CD4-positive, alpha-beta T cell (primary cell): ENCODE measurements at regions not wholly inside any gene's neighbourhood (a gene's known extent, or its start where the extent isn't known, plus 50 kb on each side); places are given as distances from the start of the nearest gene placed in this dataset.
A peak's percentile ranks its signal among the peaks of the same experiment; 100 is the strongest.

Experiments
- ATAC-seq: fragments of 200-7000 bp; cut with Tn5 transposase; one replicate; pipeline ENCODE4 v1.10.0; 2022; ENCODE audit warnings: mild to moderate bottlenecking; ENCODE audit not compliant: poor library complexity
- CTCF ChIA-PET: fragments of 350-600 bp; sonication (Branson Sonifier 250); formaldehyde crosslinking; loops from one replicate; lab custom pipeline; 2021; ENCODE audit warnings: antibody characterized with exemption, inconsistent platforms; lab: Charles Lee
- POLR2A ChIA-PET: fragments of 350-600 bp; sonication (Branson Sonifier 250); formaldehyde crosslinking; loops from one replicate; lab custom pipeline; 2021; ENCODE audit warnings: antibody characterized with exemption, inconsistent platforms; lab: Charles Lee
- DNase-seq, 14 experiments: peaks; one replicate each; pipeline ENCODE4 v3.0.0-alpha.2; 2013 to 2020; ENCODE audit warnings: mixed read lengths in 2 of 14
- H3K27ac ChIP-seq, 2 donors: one replicate each; pipeline versions ENCODE4 v1.5.1 to v1.7.0; 2013; ENCODE audit warnings: low read length in 2 of 2, low read depth in 1 of 2, mild to moderate bottlenecking in 1 of 2
- H3K27me3 ChIP-seq, 2 experiments: 1 replicate in 1 of 2; 2 replicates in 1 of 2; pipeline versions ENCODE4 v1.6.1 to v1.7.0; 2013; ENCODE audit warnings: low read length in 2 of 2, control low read depth in 1 of 2, mild to moderate bottlenecking in 1 of 2, moderate library complexity in 1 of 2; ENCODE audit not compliant: insufficient read depth in 2 of 2, control insufficient read depth in 1 of 2
- H3K36me3 ChIP-seq: one replicate; pipeline ENCODE4 v1.6.1; 2013; ENCODE audit warnings: low read length, control low read depth; ENCODE audit not compliant: insufficient read depth
- H3K4me1 ChIP-seq: one replicate; pipeline ENCODE4 v1.6.1; 2013; ENCODE audit warnings: low read length, control low read depth; ENCODE audit not compliant: insufficient read depth
- H3K4me3 ChIP-seq: one replicate; pipeline ENCODE4 v1.5.1; 2013; ENCODE audit warnings: mild to moderate bottlenecking, low read length, moderate library complexity
- H3K9me3 ChIP-seq, 2 experiments: 1 replicate in 1 of 2; 2 replicates in 1 of 2; pipeline versions ENCODE4 v1.6.1 to v1.7.0; 2013; ENCODE audit warnings: low read length in 2 of 2, mild to moderate bottlenecking in 2 of 2, control low read depth in 1 of 2, moderate library complexity in 1 of 2; ENCODE audit not compliant: control insufficient read depth in 1 of 2, insufficient read depth in 1 of 2
- H3K27ac Mint-ChIP-seq: one replicate; pipeline ENCODE4 v1.8.0; 2020; ENCODE audit warnings: mixed read lengths
- H3K27me3 Mint-ChIP-seq: one replicate; pipeline ENCODE4 v1.8.0; 2021; ENCODE audit warnings: mixed read lengths
- H3K36me3 Mint-ChIP-seq: one replicate; pipeline ENCODE4 v1.8.0; 2021; ENCODE audit warnings: low read depth, mixed read lengths
- H3K4me1 Mint-ChIP-seq: one replicate; pipeline ENCODE4 v1.8.0; 2021; ENCODE audit warnings: low read depth, mixed read lengths
- H3K4me3 Mint-ChIP-seq: one replicate; pipeline ENCODE4 v1.8.0; 2020; ENCODE audit warnings: mild to moderate bottlenecking, mixed read lengths
- H3K9me3 Mint-ChIP-seq: one replicate; pipeline ENCODE4 v1.8.0; 2020; ENCODE audit warnings: mixed read lengths
- CTCF ChIP-seq: fragments of 200-600 bp; IDR thresholded peaks from one replicate; pipeline ENCODE4 v1.8.0; 2022; ENCODE audit warnings: antibody characterized with exemption, mild to moderate bottlenecking
- intact Hi-C, 2 experiments: fragments of 100-400 bp; cut with DNase I in 1 of 2; cut with micrococcal nuclease in 1 of 2; formaldehyde crosslinking; loops; one replicate each; pipeline versions ENCODE4 v1.15.1 to v1.9.0; 2023 to 2025; cut with DNase I, micrococcal nuclease

GRCh38 chr10:44435196-44435595, 50.3 kb upstream of the CXCL12 start:
- Mint-ChIP-seq H3K4me3 (no peak overlapping the region), H3K36me3 (no peaks in the 10 kb centered on the region), H3K9me3 (peaks cover 12% of the 10 kb centered on the region), H3K4me1 (no peaks in the 10 kb centered on the region), H3K27ac (no peak overlapping the region), H3K27me3 (peaks cover 20% of the 10 kb centered on the region)
- H3K4me3 ChIP-seq, result no peak overlapping the region
- CTCF ChIA-PET, result no interaction called here
- DNase-seq (no peak), ATAC-seq (no peak)
- POLR2A ChIA-PET, result no interaction called here
- no peak overlapping the region for H3K27ac ChIP-seq
- no peaks in the 10 kb centered on the region for H3K36me3 ChIP-seq
- intact Hi-C loops, result no loop called here
- H3K4me1 ChIP-seq, result no peaks in the 10 kb centered on the region
- no peak for TF ChIP-seq CTCF
- H3K9me3 ChIP-seq, result peaks cover 0 to 38% of the 10 kb centered on the region in 2 experiments
- no peaks in the 10 kb centered on the region for H3K27me3 ChIP-seq

- no peak overlapping the region for H3K27ac Mint-ChIP-seq
- no peak overlapping the region for H3K27ac ChIP-seq
- H3K27me3 Mint-ChIP-seq, result peaks cover 20% of the 10 kb centered on the region
- no peaks in the 10 kb centered on the region for H3K36me3 ChIP-seq
- H3K4me3 Mint-ChIP-seq, result no peak overlapping the region
- no peak overlapping the region for H3K4me3 ChIP-seq
- DNase-seq, result no peak
- H3K36me3 Mint-ChIP-seq, result no peaks in the 10 kb centered on the region
- no peak for TF ChIP-seq CTCF
- ChIA-PET CTCF (no interaction called here), POLR2A (no interaction called here)
- peaks cover 0 to 43% of the 10 kb centered on the region in 2 experiments for H3K9me3 ChIP-seq
- no peaks in the 10 kb centered on the region for H3K4me1 Mint-ChIP-seq
- no peak for ATAC-seq
- H3K27me3 ChIP-seq, result no peaks in the 10 kb centered on the region
- H3K9me3 Mint-ChIP-seq, result peaks cover 12% of the 10 kb centered on the region
- no peaks in the 10 kb centered on the region for H3K4me1 ChIP-seq
- intact Hi-C loops, result no loop called here
Observed at GRCh38 chr10:44436240-44436639, 51.3 kb upstream of the CXCL12 start.

- Histone ChIP-seq H3K9me3 (peaks cover 0 to 43% of the 10 kb centered on the region in 2 experiments), H3K27me3 (no peaks in the 10 kb centered on the region), H3K4me1 (no peaks in the 10 kb centered on the region), H3K36me3 (no peaks in the 10 kb centered on the region), H3K27ac (no peak overlapping the region), H3K4me3 (no peak overlapping the region)
- ChIA-PET POLR2A (no interaction called here), CTCF (no interaction called here)
- no peak for ATAC-seq
- Mint-ChIP-seq H3K27me3 (peaks cover 20% of the 10 kb centered on the region), H3K4me1 (no peaks in the 10 kb centered on the region), H3K4me3 (no peak overlapping the region), H3K27ac (no peak overlapping the region), H3K9me3 (peaks cover 8% of the 10 kb centered on the region), H3K36me3 (no peaks in the 10 kb centered on the region)
- intact Hi-C loops, result no loop called here
- DNase-seq, result peak in 1 of 14 experiments; percentile 19
- no peak for TF ChIP-seq CTCF
Observed at GRCh38 chr10:44437840-44438511, 53.1 kb upstream of the CXCL12 start.
